Right cardiac atrium (tissue), 5 donors: ENCODE measurements at regions not wholly inside any gene's neighbourhood (a gene's known extent, or its start where the extent isn't known, plus 50 kb on each side); places are given as distances from the start of the nearest gene placed in this dataset.
"Not testable (repeated sequence)": the region's sequence is repeated elsewhere in the genome, so short reads cannot be mapped to it uniquely, and the experiment has no call there.

Experiments used
- ATAC-seq, 2 donors: fragments of 200-7000 bp; cut with Tn5 transposase; one replicate each; pipeline versions ENCODE4 v1.8.0 to v1.9.1; 2020; ENCODE audit warnings: moderate library complexity in 2 of 2, mild to moderate bottlenecking in 1 of 2
- DNase-seq, 3 donors: peaks; one replicate each; pipeline ENCODE4 v3.0.0-alpha.2; 2020
- H3K27ac ChIP-seq: one replicate; pipeline ENCODE4 v1.5.1; 2013; ENCODE audit warnings: mild to moderate bottlenecking, low read length, control low read depth, moderate library complexity
- H3K27me3 ChIP-seq: one replicate; pipeline ENCODE4 v1.6.1; 2013; ENCODE audit not compliant: control insufficient read depth, insufficient read depth
- H3K4me1 ChIP-seq: one replicate; pipeline ENCODE4 v1.6.1; 2013; ENCODE audit warnings: low read length; ENCODE audit not compliant: control insufficient read depth, insufficient read depth
- H3K4me3 ChIP-seq: one replicate; pipeline ENCODE4 v1.5.1; 2013; ENCODE audit warnings: low read length, control low read depth
- H3K9me3 ChIP-seq: one replicate; pipeline ENCODE4 v1.6.1; 2013; ENCODE audit warnings: low read length; ENCODE audit not compliant: control insufficient read depth
- WGBS: extraction: QIAGEN DNeasy Blood & Tissue Kit; methylation state at CpG from one replicate; pipeline ENCODE4 v1.1.7; 2013; 5-methylcytosine and 5-hydroxymethylcytosine counted together
- intact Hi-C, 4 donors: fragments of 100-400 bp; cut with DNase I; formaldehyde crosslinking; loops; one replicate each; pipeline versions ENCODE4 v1.11.0 to v1.14.0; 2022 to 2023
- donor health status: healthy with polysubstance abuse.
- donor health status: DM: no; HTN: yes; CAD: no.
- donor health status: DM: no; HTN: no; CAD: no.
- donor health status: DM: no; HTN: yes; CAD: no; lungs with severe emphysema.
- donor health status: DM: yes; HTN: yes; CAD: no.

GRCh38 chr5:27144456-27144855 lies 106.1 kb upstream of the CDH9 start:
- DNase-seq (no peak), ATAC-seq (no peak)
- Histone ChIP-seq H3K4me1 (no peaks in the 10 kb centered on the region), H3K27me3 (no peaks in the 10 kb centered on the region), H3K9me3 (no peaks in the 10 kb centered on the region), H3K27ac (no peak overlapping the region), H3K4me3 (no peak overlapping the region)
- 62% methylated on average over 2 of the region's 2 CpGs for WGBS
- intact Hi-C loops: no loop called here

GRCh38 chr5:27140831-27141230 lies 102.4 kb upstream of the CDH9 start:
- 66% methylated on average over 1 of the region's 1 CpG for WGBS
- Histone ChIP-seq H3K9me3 (no peaks in the 10 kb centered on the region), H3K27ac (no peak overlapping the region), H3K27me3 (no peaks in the 10 kb centered on the region), H3K4me1 (no peaks in the 10 kb centered on the region), H3K4me3 (no peak overlapping the region)
- no peak for ATAC-seq
- intact Hi-C loops: no loop called here
- DNase-seq: no peak

- no peak for ATAC-seq
- Histone ChIP-seq H3K27ac (no peak overlapping the region), H3K27me3 (no peaks in the 10 kb centered on the region), H3K9me3 (no peaks in the 10 kb centered on the region), H3K4me3 (no peak overlapping the region), H3K4me1 (no peaks in the 10 kb centered on the region)
- intact Hi-C loops: no loop called here
- DNase-seq: no peak
- WGBS: 62% methylated on average over 1 of the region's 1 CpG
Measured at GRCh38 chr5:27130587-27130986, 92.2 kb upstream of the CDH9 start.

GRCh38 chr5:27129926-27130325 lies 91.5 kb upstream of the CDH9 start:
- intact Hi-C loops: no loop called here
- Histone ChIP-seq H3K27ac (no peak overlapping the region), H3K9me3 (no peaks in the 10 kb centered on the region), H3K27me3 (no peaks in the 10 kb centered on the region), H3K4me3 (no peak overlapping the region), H3K4me1 (no peaks in the 10 kb centered on the region)
- ATAC-seq (no peak), DNase-seq (no peak)
- WGBS: 63% methylated on average over 1 of the region's 1 CpG

- intact Hi-C loops: no loop called here
- WGBS: 59% methylated on average over 2 of the region's 2 CpGs
- no peak overlapping the region for H3K27ac ChIP-seq
- H3K9me3 ChIP-seq: no peaks in the 10 kb centered on the region
- H3K4me3 ChIP-seq: no peak overlapping the region
- H3K4me1 ChIP-seq: no peaks in the 10 kb centered on the region
- no peak for DNase-seq
- H3K27me3 ChIP-seq: no peaks in the 10 kb centered on the region
- no peak for ATAC-seq
Measured at GRCh38 chr5:27125856-27126255, 87.5 kb upstream of the CDH9 start.

- ATAC-seq (no peak), DNase-seq (no peak)
- H3K27ac ChIP-seq: no peak overlapping the region
- no peaks in the 10 kb centered on the region for H3K27me3 ChIP-seq
- WGBS: 17% methylated on average over 3 of the region's 3 CpGs
- intact Hi-C loops: no loop called here
- H3K4me1 ChIP-seq: no peaks in the 10 kb centered on the region
- H3K9me3 ChIP-seq: no peaks in the 10 kb centered on the region
- no peak overlapping the region for H3K4me3 ChIP-seq
Measured at GRCh38 chr5:27124590-27124989, 86.2 kb upstream of the CDH9 start.

- H3K4me1 ChIP-seq, ATAC-seq, intact Hi-C loops, H3K27me3 ChIP-seq, H3K9me3 ChIP-seq, H3K4me3 ChIP-seq, H3K27ac ChIP-seq: not testable (repeated sequence)
- WGBS: 94% methylated on average over 37 of the region's 38 CpGs
- peak in 1 of 3 donors; percentile 37 for DNase-seq
Measured at GRCh38 chr5:27119736-27120321, 81.4 kb upstream of the CDH9 start.

- no peak overlapping the region for H3K4me3 ChIP-seq
- intact Hi-C loops: no loop called here
- 63% methylated on average over 2 of the region's 2 CpGs for WGBS
- no peak for ATAC-seq
- no peaks in the 10 kb centered on the region for H3K9me3 ChIP-seq
- H3K27me3 ChIP-seq: no peaks in the 10 kb centered on the region
- H3K4me1 ChIP-seq: no peaks in the 10 kb centered on the region
- H3K27ac ChIP-seq: no peak overlapping the region
- DNase-seq: no peak
Measured at GRCh38 chr5:27103486-27103885, 65.1 kb upstream of the CDH9 start.

GRCh38 chr5:27095761-27096160 lies 57.4 kb upstream of the CDH9 start:
- ATAC-seq, H3K4me1 ChIP-seq, DNase-seq, H3K9me3 ChIP-seq, H3K27me3 ChIP-seq, intact Hi-C loops, H3K27ac ChIP-seq, H3K4me3 ChIP-seq: not testable (repeated sequence)
- WGBS: 92% methylated on average over 16 of the region's 16 CpGs

GRCh38 chr5:27093279-27093678 lies 54.9 kb upstream of the CDH9 start:
- Histone ChIP-seq H3K9me3 (peaks cover 3% of the 10 kb centered on the region), H3K27me3 (no peaks in the 10 kb centered on the region)
- WGBS: 79% methylated on average over 2 of the region's 2 CpGs

GRCh38 chr5:27091858-27092257 lies 53.5 kb upstream of the CDH9 start:
- intact Hi-C loops: no loop called here
- WGBS: 73% methylated on average over 1 of the region's 1 CpG

More at GRCh38 chr5:27093279-27093678, 54.9 kb upstream of the CDH9 start:
- intact Hi-C loops: no loop called here
- H3K27ac ChIP-seq: no peak overlapping the region
- no peak for DNase-seq
- ATAC-seq: no peak
- no peak overlapping the region for H3K4me3 ChIP-seq
- H3K4me1 ChIP-seq: no peaks in the 10 kb centered on the region

GRCh38 chr5:27088822-27089221 lies 50.4 kb upstream of the CDH9 start:
- WGBS: 92% methylated on average over 4 of the region's 4 CpGs
- DNase-seq, H3K9me3 ChIP-seq, H3K27ac ChIP-seq, H3K4me3 ChIP-seq, ATAC-seq, H3K27me3 ChIP-seq, H3K4me1 ChIP-seq, intact Hi-C loops: not testable (repeated sequence)

More at GRCh38 chr5:27091858-27092257, 53.5 kb upstream of the CDH9 start:
- H3K27me3 ChIP-seq: no peaks in the 10 kb centered on the region
- no peaks in the 10 kb centered on the region for H3K4me1 ChIP-seq
- DNase-seq (no peak), ATAC-seq (no peak)
- no peak overlapping the region for H3K27ac ChIP-seq
- peaks cover 3% of the 10 kb centered on the region for H3K9me3 ChIP-seq
- no peak overlapping the region for H3K4me3 ChIP-seq
